Suppressor macrophage treated with lipopolysaccharide for 4 hours (primary cell): ENCODE measurements at regions not wholly inside any gene's neighbourhood (a gene's known extent, or its start where the extent isn't known, plus 50 kb on each side); places are given as distances from the start of the nearest gene placed in this dataset.

Experiments used
- DNase-seq: peaks from one replicate; pipeline ENCODE4 v3.0.0-alpha.2; 2020

DNA sequence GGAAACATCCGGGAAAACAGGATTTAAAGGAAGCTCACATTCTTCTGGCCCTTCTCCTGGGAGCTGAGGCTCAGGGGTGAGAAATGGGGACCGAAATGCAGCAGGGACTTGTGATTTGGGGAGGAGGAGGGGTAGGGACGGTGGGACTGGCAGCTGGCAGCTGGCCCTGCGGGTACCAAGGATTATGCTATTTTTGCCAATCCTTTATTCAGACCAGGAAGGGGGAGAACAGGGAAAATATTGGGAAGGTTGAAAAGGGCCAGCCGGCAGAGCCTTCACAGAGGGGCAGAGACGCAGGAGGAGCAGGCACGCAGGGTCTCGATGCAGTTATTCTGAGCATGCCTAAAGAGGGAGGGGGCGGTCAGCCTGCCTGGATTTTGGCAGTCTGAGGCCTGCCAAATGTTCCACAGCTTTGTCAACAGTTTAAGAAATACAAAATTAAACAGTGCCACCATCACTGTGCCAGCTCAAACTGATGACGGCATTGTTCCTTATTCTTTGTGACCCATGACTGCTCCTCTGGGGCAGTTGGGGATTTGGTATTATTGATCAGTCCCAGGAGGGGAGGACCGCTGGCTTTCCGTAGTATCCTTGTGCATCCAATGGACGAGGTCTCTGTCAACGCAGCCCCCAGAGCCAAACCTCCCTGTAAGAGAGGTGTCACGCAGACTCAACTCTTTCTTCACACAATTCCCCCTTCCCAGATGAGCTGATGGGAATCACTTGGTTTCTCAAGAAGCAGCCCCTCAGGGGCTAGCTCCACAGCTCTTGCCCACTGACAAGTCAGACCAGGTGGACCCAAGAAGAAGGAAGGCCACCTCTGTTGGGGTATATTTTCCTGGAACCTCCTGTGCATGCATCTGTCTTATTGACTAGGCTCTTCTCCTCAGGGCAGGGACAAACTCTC lies 553.3 kb downstream of the BNC2 start:
- no peak for DNase-seq

DNA sequence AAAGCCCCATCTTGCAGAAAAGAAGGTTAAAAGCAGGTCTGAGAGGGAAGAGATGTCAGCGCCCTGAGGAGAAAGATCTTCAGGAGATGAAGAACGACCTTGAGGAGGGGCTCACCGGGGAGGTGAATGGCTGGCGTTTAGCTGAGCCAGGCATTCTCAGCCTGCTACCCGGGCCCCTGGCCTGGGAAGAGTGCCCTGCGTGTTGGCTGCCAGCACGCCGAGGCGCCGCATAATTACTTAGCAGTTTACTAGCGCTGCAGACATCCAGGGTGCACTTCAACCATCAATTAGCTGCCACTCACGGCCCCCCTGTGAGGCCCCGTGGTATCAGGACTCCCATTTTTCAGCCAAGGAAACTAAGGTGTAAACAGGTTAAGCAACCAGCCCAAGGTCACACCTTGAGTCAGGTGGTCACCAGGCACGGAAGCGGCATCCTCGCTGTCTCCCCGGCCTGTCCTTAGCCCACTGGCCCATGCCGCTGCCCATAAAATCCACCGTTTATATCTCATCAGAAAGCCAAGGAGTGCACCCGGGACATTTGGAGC lies 551.9 kb downstream of the BNC2 start:
- no peak for DNase-seq

DNA sequence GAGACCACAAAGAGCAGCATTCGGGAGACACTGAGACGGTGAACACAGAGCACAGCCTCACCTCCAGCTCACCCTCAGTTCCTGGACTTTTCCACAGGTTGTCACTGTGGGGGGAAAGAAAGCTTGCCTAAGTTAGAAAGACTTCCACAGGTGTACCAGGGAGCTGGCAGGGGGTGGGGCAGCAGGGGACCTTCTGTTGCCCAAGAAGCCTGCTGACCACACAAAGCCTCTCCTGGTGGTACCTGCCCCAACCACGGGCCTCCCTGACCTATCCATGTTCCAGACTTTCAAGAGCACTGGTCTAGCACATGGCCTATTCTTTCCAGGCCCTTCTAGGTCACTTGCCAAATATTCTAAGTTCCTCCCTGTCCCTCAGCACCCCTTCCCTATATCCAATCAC lies 550.8 kb downstream of the BNC2 start:
- no peak for DNase-seq

DNA sequence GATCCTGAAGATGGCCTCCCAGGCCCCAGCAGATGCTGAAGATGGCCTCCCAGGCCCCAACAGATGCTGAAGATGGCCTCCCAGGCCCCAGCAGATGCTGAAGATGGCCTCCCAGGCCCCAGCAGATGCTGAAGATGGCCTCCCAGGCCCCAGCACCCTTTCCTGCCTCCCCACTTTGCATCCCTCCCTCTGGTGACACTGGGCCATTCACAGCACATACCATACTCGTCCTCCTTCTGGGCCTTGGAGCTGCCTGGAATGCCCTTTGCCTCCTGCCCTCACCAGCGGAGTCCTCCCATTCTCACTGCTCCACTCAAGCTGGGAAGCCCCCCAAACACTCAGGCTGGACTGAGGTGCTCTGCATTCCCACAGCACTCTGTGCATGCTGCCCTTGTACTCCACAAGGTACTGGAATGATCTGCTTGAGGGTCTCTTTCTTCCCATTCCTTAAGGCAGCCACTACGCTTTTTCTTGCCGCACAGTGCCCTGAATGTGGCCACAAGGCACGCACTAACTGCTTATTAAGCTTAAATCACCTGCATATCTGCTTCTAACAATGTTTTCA lies 550.0 kb downstream of the BNC2 start:
- no peak for DNase-seq

DNA sequence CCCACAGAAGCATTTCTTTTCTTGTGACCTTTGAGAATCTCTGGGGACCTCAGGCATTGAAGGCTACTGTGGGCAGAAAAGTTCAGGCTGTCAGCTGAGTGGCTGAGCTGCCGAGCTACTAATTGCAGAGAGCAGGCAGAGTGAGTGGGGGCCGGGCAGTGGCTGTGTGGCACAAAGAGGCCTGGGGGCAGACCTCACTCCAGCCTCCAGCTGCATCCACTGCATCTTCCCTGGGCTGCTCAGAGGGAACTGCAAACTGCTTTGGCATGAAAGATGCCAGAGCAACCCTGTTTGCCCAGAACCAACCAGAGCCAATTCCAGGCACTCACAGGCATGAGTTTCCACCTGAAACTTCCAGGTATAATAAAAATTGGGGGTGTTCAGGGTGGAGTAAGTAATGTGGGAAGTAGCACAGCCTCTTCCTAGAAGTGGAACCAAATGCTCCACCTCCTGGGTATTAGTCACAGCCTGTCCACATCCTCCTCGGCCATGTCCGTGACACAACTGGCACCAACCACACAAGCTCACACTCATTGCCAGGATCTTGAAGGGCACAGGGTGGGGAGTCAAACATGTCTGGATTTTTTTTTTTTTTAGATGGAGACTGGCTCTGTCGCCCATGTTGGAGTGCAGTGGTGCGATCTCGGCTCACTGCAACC lies 548.9 kb downstream of the BNC2 start:
- peak; percentile 53 for DNase-seq

DNA sequence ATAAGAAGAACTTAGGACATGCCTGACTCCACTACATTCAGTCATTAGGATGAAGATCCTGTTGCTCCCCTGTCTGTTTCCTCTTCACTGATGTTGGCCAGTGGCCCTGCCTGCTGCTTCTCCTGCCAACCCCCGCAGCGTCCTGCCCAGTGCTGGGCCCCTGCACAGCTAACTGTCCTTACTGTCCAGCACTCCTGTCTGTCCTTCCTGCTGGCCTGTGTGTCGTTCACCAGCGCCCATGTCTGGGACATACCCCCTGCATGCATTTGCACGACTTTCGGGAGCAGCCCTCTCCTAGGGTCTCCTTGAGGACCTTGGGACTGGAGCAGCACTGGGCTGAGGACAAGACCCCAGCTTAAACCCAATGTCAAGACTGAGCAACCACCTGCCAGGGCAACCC lies 547.6 kb downstream of the BNC2 start:
- DNase-seq, result no peak

DNA sequence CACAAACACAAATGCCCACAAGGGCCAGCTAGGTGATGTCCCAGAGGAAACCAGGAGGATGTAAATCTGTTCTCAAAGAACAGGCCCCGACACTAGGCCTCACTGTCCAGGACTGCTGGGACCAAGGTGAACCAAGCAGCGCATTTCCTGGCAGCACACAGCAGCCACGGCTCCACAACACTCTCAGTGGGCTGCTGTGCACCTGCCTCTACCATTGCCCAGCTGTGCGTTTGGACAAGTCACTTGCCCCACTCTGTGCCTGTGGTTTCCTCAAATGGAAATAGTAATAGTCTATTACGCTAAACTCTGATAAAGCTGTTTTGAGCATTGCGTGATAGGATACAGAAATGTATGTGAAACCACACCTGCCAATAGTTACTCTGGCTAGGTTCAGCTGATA lies 544.5 kb downstream of the BNC2 start:
- DNase-seq, result no peak

DNA sequence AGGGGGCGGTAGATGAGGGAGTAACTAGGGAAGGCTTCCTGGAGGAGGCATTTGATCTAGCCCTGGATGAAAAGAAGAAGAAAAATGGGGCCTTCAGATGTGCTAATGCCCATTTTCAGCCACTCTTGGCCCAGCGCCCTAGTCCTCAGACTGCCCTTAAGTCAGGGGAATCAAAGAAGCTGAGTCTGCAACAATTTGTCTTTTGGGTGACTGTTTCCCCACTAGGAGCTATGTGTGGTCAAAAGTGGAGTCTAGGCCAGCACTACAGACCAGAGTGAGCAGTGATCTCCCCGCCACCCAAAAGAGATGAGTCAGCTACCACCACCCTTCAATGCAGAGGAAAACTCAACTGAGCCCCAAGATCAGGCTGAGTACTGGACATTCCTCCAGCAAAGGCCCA lies 542.1 kb downstream of the BNC2 start:
- DNase-seq, result no peak

DNA sequence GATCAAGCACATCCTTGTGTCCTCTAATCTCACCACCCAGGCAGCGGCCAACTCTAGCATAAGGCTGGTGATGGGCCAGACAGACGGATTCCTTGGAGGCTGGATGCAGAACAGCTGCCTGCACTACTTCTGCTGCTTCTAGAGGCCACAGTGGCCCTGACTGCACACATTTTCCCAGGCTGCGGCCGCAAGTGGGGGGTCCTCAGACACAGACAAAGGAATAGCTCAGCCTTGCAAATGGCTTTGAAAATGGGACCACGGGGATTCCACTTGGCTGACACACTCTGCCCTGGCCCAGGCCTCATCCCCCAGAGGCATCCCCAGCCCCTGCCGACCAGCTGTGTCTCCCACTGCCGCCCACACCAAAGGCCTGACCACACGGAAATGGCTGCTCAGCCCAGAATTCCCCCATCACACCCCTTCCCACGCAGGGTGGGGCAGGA lies 540.8 kb downstream of the BNC2 start:
- no peak for DNase-seq

DNA sequence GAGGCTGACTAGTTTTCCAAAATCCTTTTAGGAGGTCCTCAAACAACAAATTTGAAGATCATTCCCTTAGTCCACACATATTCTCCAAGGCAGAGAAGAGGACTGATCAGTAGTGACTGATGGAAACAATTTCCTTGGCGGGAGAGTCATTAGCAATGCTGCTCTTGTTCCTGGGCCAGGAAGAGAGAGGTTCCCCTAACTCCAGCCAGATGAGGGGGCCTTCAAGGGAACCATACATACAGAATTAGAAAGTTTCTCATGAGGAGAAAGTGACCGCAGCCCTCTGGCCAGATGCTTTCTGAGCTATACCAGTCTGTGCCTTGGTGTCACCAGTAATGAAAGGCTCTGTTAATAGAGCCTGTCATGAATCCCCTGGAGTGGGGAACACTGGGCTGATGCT lies 539.4 kb downstream of the BNC2 start:
- DNase-seq, result no peak

DNA sequence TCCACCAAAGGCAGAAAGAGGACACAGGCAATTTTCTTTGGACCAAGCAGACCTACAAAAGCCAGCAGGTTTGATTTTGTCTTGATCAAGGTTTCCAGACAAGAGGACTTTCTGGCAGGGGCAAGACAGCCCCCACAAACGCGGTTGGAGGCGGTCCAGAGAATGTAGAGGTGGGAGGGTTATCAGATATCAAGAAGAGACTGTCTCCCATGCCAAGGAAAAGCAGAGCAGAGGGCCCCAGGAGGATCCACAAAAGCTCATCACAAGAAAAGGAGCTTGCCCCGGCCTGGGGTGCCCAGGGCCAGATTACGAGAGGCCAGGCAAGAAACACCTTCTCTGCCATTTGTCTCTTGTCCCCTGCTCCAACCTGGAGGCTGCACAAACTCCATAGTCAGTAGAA lies 538.9 kb downstream of the BNC2 start:
- DNase-seq, result no peak

DNA sequence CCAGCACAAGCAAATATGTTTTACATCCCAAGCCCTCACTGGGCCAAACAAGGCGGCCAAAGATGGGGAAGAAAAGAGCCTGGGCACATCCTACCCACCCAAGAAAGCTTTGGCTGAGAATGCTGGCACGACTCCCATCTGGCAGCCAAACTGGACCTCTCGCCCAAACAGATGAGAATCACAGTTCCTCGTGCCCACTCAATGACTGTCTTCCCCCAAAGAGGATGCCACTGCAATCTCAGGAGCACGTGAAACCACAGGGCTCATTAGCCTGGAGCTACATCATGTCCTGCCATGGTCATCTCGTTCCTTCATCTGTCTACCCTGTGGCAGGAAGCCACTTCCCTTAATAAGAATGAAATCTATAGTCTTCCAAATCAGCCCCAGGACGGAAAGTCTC lies 536.8 kb downstream of the BNC2 start:
- DNase-seq, result peak; percentile 1

DNA sequence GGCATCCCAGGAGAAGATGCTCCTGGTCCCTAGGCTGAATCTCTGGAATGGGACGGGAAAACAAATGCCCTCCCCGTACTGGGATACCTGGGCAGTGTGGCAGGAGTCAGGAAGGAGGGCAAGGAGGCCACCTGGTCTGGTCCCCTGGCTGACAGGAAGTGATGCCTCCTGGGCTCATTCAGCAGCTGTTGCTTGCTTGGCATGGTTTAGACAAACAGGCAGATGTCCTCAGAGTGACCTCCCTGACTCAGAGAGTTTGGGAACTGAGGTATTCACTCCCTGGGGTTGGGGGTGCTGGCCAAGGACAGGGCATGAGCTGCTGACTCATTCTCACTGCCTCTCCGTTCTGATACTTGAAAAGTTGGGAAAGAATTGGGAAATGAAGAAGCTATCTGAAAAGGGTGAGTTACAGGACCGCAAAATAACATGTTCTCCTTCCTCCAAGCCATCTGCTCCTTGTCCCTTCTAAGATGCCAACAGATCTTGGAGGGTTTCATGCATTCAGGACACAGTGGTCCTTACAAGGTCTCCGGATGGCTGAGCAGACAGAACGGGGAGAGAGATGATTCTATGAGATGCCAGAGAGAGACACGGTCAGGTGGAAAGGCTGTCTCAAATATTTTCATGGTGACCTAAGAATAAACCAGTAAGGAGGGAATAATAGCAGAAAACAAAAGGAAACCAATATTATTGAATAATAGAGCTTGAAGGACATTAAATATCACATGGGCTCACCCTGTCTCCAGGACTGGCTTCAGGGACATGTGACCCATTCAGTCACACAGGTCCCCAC lies 534.5 kb downstream of the BNC2 start:
- peak; percentile 75 for DNase-seq

DNA sequence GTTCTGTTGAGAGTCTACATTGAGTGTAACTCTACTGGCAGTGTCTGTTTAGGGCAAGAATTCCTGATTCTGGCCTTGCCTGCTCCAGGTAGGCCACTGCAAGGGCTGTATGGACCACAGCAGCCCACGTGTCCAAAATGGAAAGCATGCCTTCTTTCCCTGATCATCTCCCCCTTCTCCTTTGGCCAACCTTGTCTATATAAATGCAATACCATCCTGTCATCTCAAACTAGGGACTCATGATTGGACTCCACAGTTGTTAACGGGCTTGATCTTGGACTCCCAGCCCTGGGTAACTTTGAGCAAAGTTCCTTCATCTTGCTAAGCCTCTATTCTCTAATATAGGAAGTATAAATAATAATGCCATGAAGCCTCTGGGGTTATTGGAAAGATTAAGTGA lies 533.6 kb downstream of the BNC2 start:
- DNase-seq, result no peak

DNA sequence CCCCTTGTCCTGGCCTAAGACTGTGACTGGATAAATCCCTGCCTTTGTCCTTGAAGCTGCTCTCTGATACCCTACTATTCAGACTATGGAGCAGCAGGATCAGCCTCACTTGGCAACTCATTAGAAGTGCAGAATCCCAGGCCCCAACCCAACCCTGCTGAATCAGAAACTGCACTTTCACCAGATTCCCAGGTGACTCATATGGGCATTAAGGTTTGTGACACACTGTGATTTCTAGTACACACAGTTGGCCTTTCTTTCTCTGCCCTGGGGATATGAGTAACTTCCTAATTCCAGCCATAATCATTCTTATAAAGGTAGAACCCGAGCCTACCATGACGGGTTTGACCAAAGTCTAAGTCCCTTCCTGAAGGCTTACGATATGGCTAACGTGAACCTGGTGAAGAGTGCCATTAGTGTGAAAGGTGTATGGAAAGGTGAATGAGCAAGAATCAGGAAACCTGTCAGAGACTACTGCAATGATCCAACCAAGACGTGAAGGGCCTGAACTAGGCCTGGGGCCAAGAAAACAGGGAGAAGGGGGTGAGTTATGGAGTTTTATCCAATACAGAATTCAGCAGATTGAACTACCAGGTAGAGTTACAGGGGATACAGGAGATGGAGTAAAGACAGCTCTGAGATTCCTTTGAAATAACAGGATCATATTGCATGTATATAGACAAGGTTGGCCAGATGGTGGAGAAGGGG lies 533.0 kb downstream of the BNC2 start:
- DNase-seq, result peak; percentile 41

DNA sequence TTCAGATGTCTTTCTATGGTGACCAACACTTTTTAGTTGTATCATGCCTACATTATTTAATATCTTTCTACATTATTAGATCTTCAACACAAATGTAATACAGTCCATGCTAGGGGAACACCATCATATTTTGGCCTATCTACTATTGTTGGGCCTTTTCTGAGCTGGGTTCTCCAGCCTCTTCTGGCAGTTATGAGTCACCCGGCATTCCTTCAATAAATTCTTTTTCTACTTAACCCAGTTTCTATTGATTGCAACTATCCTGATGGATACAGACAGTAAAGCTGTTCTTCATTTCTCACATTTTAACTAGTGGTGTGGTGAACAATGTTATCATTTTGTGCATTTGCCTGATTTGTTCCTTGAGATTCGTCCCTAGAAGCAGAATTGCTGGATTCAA lies 529.3 kb downstream of the BNC2 start:
- no peak for DNase-seq

DNA sequence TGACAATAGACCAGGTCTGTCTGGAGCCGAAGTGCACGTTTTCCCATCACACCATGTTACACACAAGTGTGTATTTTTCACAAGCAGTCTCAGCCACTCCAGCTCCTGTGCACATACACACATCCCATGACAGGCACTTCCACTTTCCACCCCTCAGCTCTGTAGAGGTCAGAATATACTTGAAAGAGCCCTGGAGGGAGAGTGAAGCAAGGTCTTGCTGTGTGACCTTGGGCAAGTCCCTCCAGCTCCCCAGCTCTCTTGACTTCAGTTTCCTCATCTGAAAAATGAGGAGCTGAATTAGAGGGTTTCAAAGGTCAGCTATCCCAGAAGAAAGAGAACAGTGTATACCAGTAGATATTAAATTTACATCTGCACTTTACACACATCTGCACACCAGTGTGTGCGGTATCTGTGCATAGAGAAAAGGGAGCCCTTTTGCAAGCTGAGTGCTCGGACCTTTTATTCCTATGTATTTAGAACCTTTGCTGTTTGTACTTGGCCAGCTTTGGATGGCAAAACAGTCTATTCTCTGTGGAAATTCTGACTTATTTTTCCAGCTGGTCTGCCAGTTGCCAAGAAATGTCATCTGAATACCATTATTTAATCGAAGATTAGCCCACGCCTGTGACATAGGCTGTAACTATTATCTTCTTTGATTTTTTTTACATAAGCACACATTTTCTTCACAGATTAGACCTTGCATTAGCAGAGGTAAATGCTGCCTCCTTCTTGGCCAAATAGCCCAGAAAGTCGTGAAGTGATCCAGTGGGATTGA lies 528.0 kb downstream of the BNC2 start:
- peak; percentile 51 for DNase-seq

DNA sequence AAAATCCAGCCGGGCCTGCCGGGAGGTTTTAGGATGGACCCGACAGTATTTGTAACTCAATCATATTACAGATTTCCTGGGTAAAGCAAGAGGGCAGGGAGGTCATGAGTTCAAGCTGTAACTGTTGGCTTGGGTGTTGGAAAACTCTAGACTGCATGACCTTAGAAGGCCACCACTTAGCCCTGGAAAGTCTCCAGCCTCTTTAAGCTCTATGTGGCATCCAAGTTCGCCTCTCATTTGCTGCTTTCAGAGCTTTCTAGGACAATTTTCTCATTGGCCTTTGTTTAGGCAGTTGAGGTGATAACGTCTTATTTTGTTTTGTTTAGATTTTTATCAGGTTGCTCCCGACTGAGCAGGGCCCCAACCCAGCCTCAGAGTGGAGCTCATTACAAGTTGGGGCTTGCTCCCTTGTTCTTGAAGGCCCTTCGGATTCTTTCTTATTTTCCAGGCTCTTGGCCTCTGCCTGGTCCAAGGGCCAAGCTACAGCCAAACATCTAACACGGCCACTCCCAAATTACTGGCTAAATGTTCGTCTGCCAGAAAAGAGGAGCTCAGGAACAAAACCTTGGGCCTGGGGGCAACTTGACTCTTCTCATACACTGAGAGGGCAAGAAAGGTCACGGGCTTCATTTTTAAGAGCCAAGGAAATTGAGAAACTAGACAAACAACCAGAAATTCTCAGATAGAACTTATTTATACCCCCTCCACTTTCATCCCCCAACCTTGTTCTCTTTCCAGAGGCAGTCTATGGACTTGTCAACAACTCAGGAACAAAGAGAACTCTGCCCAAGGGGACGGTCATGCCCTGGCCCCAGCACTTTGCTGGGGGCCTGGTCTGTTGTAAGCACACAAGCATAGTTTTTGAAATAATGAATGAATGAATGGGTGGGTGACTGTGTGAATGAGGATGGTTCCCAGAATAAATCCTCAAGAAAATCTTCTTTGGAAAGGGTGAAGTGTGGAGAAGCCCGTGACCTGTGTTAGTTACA lies 526.9 kb downstream of the BNC2 start:
- no peak for DNase-seq

DNA sequence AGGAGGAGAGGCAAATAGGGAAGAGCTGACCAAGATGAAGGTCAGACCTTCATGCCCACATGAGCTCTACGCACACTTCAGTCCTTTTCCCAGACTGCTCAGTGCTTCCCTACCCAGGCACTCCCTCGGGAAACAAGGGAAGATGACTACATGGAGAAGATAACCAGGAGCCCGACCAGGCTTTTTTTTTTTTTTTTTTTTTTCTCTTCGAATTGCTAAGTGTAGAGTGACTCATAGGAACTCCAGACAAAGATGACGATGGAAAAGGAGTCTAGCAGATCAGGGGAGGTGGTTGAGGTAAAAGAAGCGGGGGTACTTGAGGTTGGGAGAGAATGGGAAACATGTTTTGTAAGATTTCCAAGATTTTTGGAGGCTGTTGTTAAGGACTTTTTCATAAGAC lies 526.1 kb downstream of the BNC2 start:
- peak; percentile 5 for DNase-seq

DNA sequence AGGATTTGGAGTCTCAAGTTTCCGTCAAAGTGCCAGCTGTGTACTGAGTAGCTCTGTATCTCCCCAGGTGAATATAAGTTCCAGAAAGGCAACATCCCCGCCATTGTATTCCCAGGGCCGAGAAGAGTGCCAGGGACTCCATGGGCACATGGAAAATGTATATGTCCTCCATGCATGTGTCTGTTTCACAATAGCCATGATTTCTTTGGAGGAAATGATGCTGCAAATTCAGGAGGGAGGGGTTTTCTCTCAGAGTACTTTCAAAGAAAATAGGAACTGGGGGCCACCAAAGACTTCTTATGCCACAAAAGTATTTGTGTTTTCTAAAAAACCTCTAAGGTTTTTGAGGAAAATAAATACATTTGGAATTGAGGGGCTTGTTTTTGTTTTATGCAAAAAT lies 524.6 kb downstream of the BNC2 start:
- DNase-seq, result peak; percentile 19
